HG03575 (cell line): ENCODE measurements at regions not wholly inside any gene's neighbourhood (a gene's known extent, or its start where the extent isn't known, plus 50 kb on each side); places are given as distances from the start of the nearest gene placed in this dataset.
"Not testable (repeated sequence)": the region's sequence is repeated elsewhere in the genome, so short reads cannot be mapped to it uniquely, and the experiment has no call there.

ENCODE experiments used
- ATAC-seq: cut with Tn5 transposase; IDR thresholded peaks from one replicate; pipeline ENCODE4 v1.9.1; 2021; ENCODE audit not compliant: unreplicated experiment, insufficient number of reproducible peaks, low FRiP score; ENCODE audit errors: extremely low read depth

GRCh38 chr13:62839338-62839737, 1423.7 kb upstream of the PCDH20 start:
- ATAC-seq = no peak

- ATAC-seq = no peak
Measured at GRCh38 chr13:62838929-62839328, 1423.3 kb upstream of the PCDH20 start.

- ATAC-seq = no peak
Measured at GRCh38 chr13:62837895-62838294, 1422.2 kb upstream of the PCDH20 start.

GRCh38 chr13:62829486-62829885, 1413.8 kb upstream of the PCDH20 start:
- ATAC-seq = no peak

GRCh38 chr13:62799931-62800436, 1384.3 kb upstream of the PCDH20 start:
- ATAC-seq = no peak

GRCh38 chr13:62799038-62799535, 1383.4 kb upstream of the PCDH20 start:
- no peak for ATAC-seq

- no peak for ATAC-seq
Measured at GRCh38 chr13:62793850-62794249, 1378.2 kb upstream of the PCDH20 start.

- ATAC-seq = no peak
Measured at GRCh38 chr13:62781866-62782265, 1366.2 kb upstream of the PCDH20 start.

- no peak for ATAC-seq
Measured at GRCh38 chr13:62779161-62779560, 1363.5 kb upstream of the PCDH20 start.

GRCh38 chr13:62767473-62767872, 1351.8 kb upstream of the PCDH20 start:
- ATAC-seq = no peak

- ATAC-seq = no peak
Measured at GRCh38 chr13:62760724-62761123, 1345.1 kb upstream of the PCDH20 start.

- no peak for ATAC-seq
Measured at GRCh38 chr13:62747629-62748028, 1332.0 kb upstream of the PCDH20 start.

- no peak for ATAC-seq
Measured at GRCh38 chr13:62747152-62747551, 1331.5 kb upstream of the PCDH20 start.

- ATAC-seq = not testable (repeated sequence)
Measured at GRCh38 chr13:62729746-62730145, 1314.1 kb upstream of the PCDH20 start.

- no peak for ATAC-seq
Measured at GRCh38 chr13:62721893-62722292, 1306.2 kb upstream of the PCDH20 start.

- ATAC-seq = not testable (repeated sequence)
Measured at GRCh38 chr13:62711948-62712347, 1296.3 kb upstream of the PCDH20 start.

GRCh38 chr13:62710787-62711186, 1295.1 kb upstream of the PCDH20 start:
- ATAC-seq = no peak

GRCh38 chr13:62706048-62706447, 1290.4 kb upstream of the PCDH20 start:
- no peak for ATAC-seq

- ATAC-seq = no peak
Measured at GRCh38 chr13:62704875-62705274, 1289.2 kb upstream of the PCDH20 start.

GRCh38 chr13:62702502-62702901, 1286.9 kb upstream of the PCDH20 start:
- no peak for ATAC-seq

GRCh38 chr13:62697701-62698100, 1282.1 kb upstream of the PCDH20 start:
- ATAC-seq = no peak
